ENCODE measurements at regions not wholly inside any gene's neighbourhood (a gene's known extent, or its start where the extent isn't known, plus 50 kb on each side); places are given as distances from the start of the nearest gene placed in this dataset.

DNA sequence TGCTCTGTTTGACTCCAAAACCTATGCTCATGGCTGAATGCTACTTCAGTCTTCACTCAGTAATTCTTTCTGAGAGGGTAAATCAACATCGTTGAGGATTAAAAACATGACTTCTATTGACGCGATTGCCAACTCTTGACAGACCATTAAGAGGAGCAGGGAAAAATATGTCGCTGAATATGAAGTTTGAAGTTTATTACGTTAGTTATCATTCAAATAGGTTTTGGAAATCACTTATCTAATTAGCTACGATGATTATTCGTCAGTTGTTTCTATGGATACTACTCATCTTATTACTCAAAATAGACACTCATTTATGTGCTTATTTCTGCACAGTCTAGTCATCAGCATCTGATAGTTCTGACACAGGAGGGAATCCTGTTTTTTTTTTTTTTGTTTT, 279.2 kb upstream of the TBL1XR1 start:
- TF ChIP-seq POLR2AphosphoS5 (IDR thresholded peaks at IDR 0.05; ENCODE audit: low read depth, low read length) (no peak), POLR2A (IDR thresholded peaks at IDR 0.05; ENCODE audit: low read depth, low read length) (no peak), TAF1 (IDR thresholded peaks at IDR 0.05; ENCODE audit: borderline replicate concordance, low read depth, low read length) (no peak)
